Spleen (tissue), 7 donors: ENCODE measurements at regions not wholly inside any gene's neighbourhood (a gene's known extent, or its start where the extent isn't known, plus 50 kb on each side); places are given as distances from the start of the nearest gene placed in this dataset.

Source experiments
- CTCF ChIP-seq, 11 experiments: fragments of 200-600 bp in 7 of 11; fragments of 450-650 bp in 4 of 11; sonication (generic) in 4 of 11; IDR thresholded peaks in 8 of 11; conservative IDR thresholded peaks in 3 of 11; 1 replicate in 7 of 11; 2 replicates in 4 of 11; pipeline versions ENCODE4 v1.4.0 to v1.8.0; 2016 to 2021; ENCODE audit warnings: antibody characterized with exemption in 11 of 11, inconsistent platforms in 4 of 11, mild to moderate bottlenecking in 1 of 11
- POLR2AphosphoS5 ChIP-seq, 3 donors: sonication (generic); formaldehyde crosslinking; IDR thresholded peaks; one replicate each; pipeline ENCODE4 v1.5.1; 2017; ENCODE audit warnings: antibody characterized with exemption in 3 of 3
- donor health status: DM: no; HTN: no; CAD: no; lungs with moderate emphysema.
- donor health status: DM: no; HTN: no; CAD: no.
- donor health status: DM: no; HTN: no; CAD: no.

DNA sequence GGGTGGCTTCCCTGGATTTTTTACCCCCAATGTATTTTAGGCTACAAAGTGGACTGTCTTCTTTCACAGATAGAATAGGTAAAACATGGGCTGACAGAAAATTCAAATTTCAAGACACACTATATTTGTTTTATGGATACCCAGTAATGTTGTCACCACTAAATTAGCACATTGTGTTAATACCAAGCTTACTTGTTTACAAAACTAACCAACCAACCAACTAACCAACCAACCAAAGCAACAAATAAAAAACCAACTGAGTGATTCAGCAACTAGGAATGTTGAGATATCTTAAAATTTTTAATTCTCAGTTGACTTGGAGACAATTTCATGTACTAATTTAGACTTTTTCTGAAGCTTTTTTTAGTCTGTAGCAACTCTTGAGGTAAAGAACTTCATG, 69.3 kb upstream of the CTSC start:
- TF ChIP-seq CTCF (IDR thresholded peaks at IDR 0.05 in 8 of 11, conservative IDR thresholded peaks at IDR 0.05 in 3 of 11) = no peak
- TF ChIP-seq POLR2AphosphoS5 (IDR thresholded peaks at IDR 0.05) = no peak
